IPS-20b (cell line): ENCODE measurements at regions not wholly inside any gene's neighbourhood (a gene's known extent, or its start where the extent isn't known, plus 50 kb on each side); places are given as distances from the start of the nearest gene placed in this dataset.
"Not testable (repeated sequence)": the region's sequence is repeated elsewhere in the genome, so short reads cannot be mapped to it uniquely, and the experiment has no call there.

Source experiments
- H3K27ac ChIP-seq: one replicate; pipeline ENCODE4 v1.5.1; 2013; ENCODE audit warnings: low read length
- H3K27me3 ChIP-seq: 2 replicates; pipeline ENCODE4 v1.6.1; 2013; ENCODE audit warnings: mild to moderate bottlenecking, low read length, inconsistent platforms; ENCODE audit not compliant: insufficient read depth
- H3K36me3 ChIP-seq: 2 replicates; pipeline ENCODE4 v1.6.1; 2013; ENCODE audit warnings: low read depth, mild to moderate bottlenecking, inconsistent platforms, low read length, moderate library complexity; ENCODE audit not compliant: insufficient read depth
- H3K4me1 ChIP-seq: 2 replicates; pipeline ENCODE4 v1.6.1; 2013; ENCODE audit warnings: mild to moderate bottlenecking, control low read depth, inconsistent platforms, low read length, moderate library complexity; ENCODE audit not compliant: insufficient read depth
- H3K4me3 ChIP-seq: 2 replicates; pipeline ENCODE4 v1.5.1; 2013; ENCODE audit warnings: mild to moderate bottlenecking, low read length, inconsistent platforms
- H3K9ac ChIP-seq: 2 replicates; pipeline ENCODE4 v1.6.1; 2013; ENCODE audit warnings: low read depth, mild to moderate bottlenecking, inconsistent platforms, low read length, moderate library complexity
- H3K9me3 ChIP-seq: 2 replicates; pipeline ENCODE4 v1.6.1; 2013; ENCODE audit warnings: mild to moderate bottlenecking, low read depth, low read length, inconsistent platforms; ENCODE audit not compliant: insufficient read depth

DNA sequence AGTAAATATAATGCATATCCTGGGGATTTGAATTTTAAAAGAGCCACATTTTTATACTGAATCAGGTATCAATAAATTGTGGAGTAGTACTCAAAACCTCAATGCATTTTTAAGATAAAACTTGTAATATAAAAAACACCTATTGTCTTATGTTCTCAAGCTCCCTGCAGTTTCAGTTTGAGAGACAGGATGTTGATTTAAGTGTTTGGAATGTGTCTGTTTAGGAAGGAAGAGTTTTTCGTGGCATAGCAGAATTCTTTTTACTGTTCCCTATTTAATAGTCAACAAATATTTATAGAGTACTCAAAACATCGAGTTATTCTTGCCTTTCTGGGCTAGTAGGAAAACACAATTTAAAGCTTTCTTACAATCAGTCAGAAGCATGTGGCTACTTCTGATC is 146.1 kb upstream of the BCHE start:
- Histone ChIP-seq H3K4me1 (peaks cover 25% of the 10 kb centered on the region), H3K9ac (no peak overlapping the region), H3K4me3 (no peak overlapping the region), H3K36me3 (no peaks in the 10 kb centered on the region), H3K27ac (no peak overlapping the region), H3K9me3 (no peaks in the 10 kb centered on the region), H3K27me3 (no peaks in the 10 kb centered on the region)

DNA sequence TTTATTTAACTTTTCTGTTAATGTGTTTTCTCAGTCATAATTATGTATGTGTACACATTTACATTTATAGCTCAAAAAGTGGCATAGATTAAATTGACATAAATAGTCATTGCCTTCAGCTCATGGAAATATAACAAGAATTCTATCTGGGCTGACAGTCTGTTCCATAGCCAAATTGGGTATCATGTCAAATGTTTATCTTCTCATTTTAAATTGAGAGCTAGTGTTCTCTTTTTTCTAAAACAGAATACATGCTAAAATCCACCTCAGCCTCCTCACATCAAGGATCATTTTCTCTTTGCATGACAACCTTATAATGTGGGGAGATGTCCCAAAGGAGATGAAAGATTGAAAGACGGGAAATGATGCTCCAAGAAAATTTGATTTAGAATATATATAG is 144.1 kb upstream of the BCHE start:
- peaks cover 25% of the 10 kb centered on the region for H3K4me1 ChIP-seq
- H3K9me3 ChIP-seq, result no peaks in the 10 kb centered on the region
- H3K36me3 ChIP-seq, result no peaks in the 10 kb centered on the region
- no peaks in the 10 kb centered on the region for H3K27me3 ChIP-seq
- H3K9ac ChIP-seq, result no peak overlapping the region
- H3K4me3 ChIP-seq, result no peak overlapping the region
- no peak overlapping the region for H3K27ac ChIP-seq

DNA sequence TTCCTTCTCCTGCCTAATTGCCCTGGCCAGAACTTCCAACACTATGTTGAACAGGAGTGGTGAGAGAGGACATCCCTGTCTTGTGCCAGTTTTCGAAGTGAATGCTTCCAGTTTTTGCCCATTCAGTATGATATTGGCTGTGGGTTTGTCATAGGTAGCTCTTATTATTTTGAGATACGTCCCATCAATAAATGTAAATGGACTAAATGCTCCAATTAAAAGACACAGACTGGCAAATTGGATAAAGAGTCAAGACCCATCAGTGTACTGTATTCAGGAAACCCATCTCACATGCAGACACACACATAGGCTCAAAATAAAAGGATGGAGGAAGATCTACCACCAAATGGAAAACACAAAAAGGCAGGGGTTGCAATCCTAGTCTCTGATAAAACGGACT is 123.6 kb upstream of the BCHE start:
- not testable (repeated sequence) for H3K9me3 ChIP-seq, H3K4me3 ChIP-seq, H3K27ac ChIP-seq, H3K36me3 ChIP-seq, H3K9ac ChIP-seq, H3K4me1 ChIP-seq, H3K27me3 ChIP-seq

- Histone ChIP-seq H3K4me3 (no peak overlapping the region), H3K27ac (no peak overlapping the region), H3K36me3 (no peaks in the 10 kb centered on the region), H3K27me3 (no peaks in the 10 kb centered on the region), H3K9ac (no peak overlapping the region), H3K9me3 (no peaks in the 10 kb centered on the region), H3K4me1 (no peaks in the 10 kb centered on the region)
Observed at GRCh38 chr3:165954171-165954570, 116.9 kb upstream of the BCHE start.

DNA sequence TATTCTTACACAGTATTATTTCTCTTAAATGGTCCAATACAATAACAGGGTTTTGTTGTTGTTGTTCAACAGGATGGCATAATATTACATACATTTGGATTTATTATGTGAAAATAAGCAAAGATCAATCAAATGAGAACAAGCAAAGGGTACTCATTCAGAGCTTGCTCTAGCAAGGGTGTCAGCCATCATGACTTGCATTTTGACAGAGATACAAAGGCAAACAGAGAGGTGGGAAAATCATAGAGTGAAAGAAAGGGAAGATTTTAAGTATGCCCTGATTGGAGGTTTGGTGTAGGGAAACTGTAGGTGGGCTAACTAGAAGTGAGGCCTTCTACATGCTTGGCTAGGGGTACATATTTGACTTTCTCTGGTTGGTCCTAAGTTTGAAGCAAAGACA is 109.1 kb upstream of the BCHE start:
- Histone ChIP-seq H3K27me3 (no peaks in the 10 kb centered on the region), H3K4me3 (no peak overlapping the region), H3K36me3 (no peaks in the 10 kb centered on the region), H3K9me3 (no peaks in the 10 kb centered on the region), H3K27ac (no peak overlapping the region), H3K9ac (no peak overlapping the region), H3K4me1 (no peaks in the 10 kb centered on the region)

DNA sequence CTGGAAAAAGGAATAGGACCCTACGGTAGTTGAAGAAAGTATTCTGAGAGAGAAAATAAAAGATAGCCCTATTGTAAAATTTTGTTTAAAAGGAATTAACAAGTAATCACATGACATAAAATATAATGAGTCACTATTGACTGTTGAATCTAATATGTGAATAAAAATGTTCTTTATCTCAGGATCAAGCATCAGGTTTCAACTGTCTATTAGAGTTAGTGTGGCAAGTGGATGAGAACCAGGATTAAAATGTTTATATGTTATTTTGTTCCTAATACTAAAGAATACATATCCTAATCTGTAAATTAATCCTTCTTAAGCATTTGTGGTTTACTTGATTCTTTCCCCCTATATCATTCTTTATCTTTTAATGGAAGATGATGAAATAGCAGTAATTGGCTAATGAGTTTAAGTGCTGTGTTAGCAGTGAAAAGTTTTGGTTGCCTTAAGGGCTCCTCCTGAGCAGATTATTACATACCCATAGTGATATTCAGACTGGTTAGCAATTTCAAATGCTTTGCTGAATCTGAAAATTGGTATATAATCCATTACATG is 101.8 kb upstream of the BCHE start:
- Histone ChIP-seq H3K9ac (no peak overlapping the region), H3K4me3 (no peak overlapping the region), H3K27me3 (no peaks in the 10 kb centered on the region), H3K4me1 (no peaks in the 10 kb centered on the region), H3K27ac (no peak overlapping the region), H3K9me3 (no peaks in the 10 kb centered on the region), H3K36me3 (no peaks in the 10 kb centered on the region)

DNA sequence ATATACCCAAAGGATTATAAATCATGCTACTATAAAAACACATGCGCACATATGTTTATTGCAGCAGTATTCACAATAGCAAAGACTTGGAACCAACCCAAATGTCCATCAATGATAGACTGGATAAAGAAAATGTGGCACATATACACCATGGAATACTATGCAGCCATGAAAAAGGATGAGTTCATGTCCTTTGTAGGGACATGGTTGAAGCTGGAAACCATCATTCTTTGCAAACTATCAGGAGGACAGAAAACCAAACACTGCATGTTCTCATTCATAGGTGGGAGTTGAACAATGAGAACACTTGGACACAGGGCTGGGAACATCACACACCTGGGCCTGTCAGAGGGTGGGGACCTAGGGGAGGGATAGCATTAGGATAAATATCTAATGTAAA is 98.9 kb upstream of the BCHE start:
- H3K27me3 ChIP-seq, H3K27ac ChIP-seq, H3K9ac ChIP-seq, H3K4me1 ChIP-seq, H3K4me3 ChIP-seq, H3K36me3 ChIP-seq, H3K9me3 ChIP-seq: not testable (repeated sequence)

DNA sequence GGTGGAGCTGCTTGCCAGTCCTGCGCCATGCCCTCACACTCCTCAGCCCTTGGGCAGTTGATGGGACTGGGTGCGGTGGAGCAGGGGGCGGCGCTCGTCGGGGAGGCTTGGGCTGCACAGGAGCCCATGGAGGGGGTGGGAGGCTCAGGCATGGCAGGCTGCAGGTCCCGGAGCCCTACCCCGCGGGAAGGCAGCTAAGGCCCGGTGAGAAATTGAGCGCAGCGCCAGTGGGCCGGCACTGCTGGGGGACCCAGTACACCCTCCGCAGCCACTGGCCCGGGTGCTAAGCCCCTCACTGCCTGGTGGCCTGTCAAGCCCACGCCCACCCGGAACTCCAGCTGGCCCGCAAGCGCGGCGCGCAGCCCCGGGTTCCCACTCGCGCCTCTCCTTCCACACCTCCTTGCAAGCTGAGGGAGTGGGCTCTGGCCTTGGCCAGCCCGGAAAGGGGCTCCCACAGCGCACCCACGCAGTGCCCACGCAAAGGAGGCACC is 87.1 kb upstream of the BCHE start:
- H3K9ac ChIP-seq, H3K36me3 ChIP-seq, H3K9me3 ChIP-seq, H3K27ac ChIP-seq, H3K27me3 ChIP-seq, H3K4me1 ChIP-seq, H3K4me3 ChIP-seq: not testable (repeated sequence)

DNA sequence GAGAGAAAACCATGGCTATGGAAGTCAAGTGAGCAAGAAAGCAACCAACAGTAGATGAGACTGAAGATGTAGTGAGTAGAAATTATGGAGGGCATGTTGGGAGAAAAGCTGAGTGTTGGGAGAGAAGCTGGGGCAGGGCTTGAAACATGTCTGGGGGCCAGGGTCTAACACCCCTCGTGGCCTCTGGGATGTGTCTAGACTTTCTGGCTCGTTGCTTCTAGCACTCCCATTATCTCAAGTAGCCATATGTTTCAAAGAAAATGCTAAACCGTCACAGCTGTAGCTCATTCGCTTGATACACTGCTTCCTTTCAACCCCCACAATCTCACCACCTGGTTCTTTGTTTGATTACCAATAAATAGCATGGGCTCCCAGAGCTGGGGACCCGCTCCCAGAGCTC is 83.8 kb upstream of the BCHE start:
- H3K36me3 ChIP-seq, result no peaks in the 10 kb centered on the region
- H3K4me3 ChIP-seq, result no peak overlapping the region
- H3K9ac ChIP-seq, result no peak overlapping the region
- no peak overlapping the region for H3K27ac ChIP-seq
- H3K9me3 ChIP-seq, result no peaks in the 10 kb centered on the region
- no peaks in the 10 kb centered on the region for H3K27me3 ChIP-seq
- no peaks in the 10 kb centered on the region for H3K4me1 ChIP-seq

DNA sequence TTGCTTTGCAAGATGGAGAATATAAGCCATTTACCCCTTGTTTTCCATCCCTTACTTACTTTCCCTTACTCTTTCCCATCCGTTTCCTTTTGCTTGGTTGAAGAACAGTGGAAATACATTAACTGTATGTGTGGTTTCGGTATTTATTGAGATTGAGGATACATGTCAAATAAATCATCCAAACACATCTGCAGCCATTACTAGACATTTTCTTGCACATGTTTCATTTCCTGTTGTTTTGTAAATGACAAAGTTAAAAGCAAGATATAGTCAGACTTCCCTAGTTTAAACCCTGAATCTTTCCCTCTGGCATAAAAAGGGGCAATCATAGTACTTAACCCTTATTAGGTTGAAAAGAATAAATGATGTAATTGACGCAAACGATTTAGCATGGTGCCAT is 82.1 kb upstream of the BCHE start:
- Histone ChIP-seq H3K4me3 (no peak overlapping the region), H3K27ac (no peak overlapping the region), H3K27me3 (no peaks in the 10 kb centered on the region), H3K36me3 (no peaks in the 10 kb centered on the region), H3K9me3 (no peaks in the 10 kb centered on the region), H3K9ac (no peak overlapping the region), H3K4me1 (no peaks in the 10 kb centered on the region)

GRCh38 chr3:165918657-165918979 is 81.4 kb upstream of the BCHE start:
- Histone ChIP-seq H3K4me1 (no peaks in the 10 kb centered on the region), H3K27ac (no peak overlapping the region), H3K27me3 (no peaks in the 10 kb centered on the region), H3K36me3 (no peaks in the 10 kb centered on the region), H3K9me3 (no peaks in the 10 kb centered on the region), H3K9ac (no peak overlapping the region), H3K4me3 (no peak overlapping the region)

DNA sequence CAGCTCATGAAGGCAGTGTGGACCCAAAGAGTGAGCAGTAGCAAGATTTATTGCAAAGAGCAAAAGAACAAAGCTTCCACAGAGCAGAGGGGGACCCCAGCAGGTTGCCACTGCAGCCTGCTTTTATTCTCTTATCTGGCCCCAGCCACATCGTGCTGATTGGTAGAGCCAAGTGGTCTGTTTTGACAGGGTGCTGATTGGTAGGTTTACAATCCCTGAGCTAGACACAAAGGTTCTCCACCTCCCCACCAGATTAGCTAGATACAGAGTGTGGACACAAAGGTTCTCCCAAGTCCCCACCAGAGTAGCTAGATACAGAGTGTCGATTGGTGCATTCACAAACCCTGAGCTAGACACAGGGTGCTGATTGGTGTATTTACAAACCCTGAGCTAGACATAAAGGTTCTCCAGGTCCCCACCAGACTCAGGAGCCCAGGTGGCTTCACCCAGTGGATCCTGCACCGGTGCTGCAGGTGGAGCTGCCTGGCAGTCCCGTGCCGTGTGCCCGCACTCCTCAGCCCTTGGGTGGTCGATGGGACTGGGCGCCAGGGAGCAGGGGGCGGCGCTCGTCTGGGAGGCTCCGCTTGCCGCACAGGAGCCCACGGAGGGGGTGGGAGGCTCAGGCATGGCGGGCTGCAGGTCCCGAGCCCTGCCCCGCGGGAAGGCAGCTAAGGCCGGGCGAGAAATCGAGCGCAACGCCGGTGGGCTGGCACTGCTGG is 80.9 kb upstream of the BCHE start:
- not testable (repeated sequence) for H3K9me3 ChIP-seq, H3K4me1 ChIP-seq, H3K9ac ChIP-seq, H3K27ac ChIP-seq, H3K36me3 ChIP-seq, H3K4me3 ChIP-seq, H3K27me3 ChIP-seq
